HepG2 (cell line): ENCODE measurements at regions not wholly inside any gene's neighbourhood (a gene's known extent, or its start where the extent isn't known, plus 50 kb on each side); places are given as distances from the start of the nearest gene placed in this dataset.

ENCODE experiments used
- FOXJ3 ChIP-seq: sonication (generic); formaldehyde crosslinking; IDR thresholded peaks from 2 replicates; pipeline ENCODE4 v1.4.0; 2020; ENCODE audit warnings: missing genetic modification reagents, mild to moderate bottlenecking, borderline replicate concordance
- NPAS2 ChIP-seq: sonication (generic); formaldehyde crosslinking; IDR thresholded peaks from 2 replicates; pipeline ENCODE4 v1.8.0; 2022; ENCODE audit warnings: mild to moderate bottlenecking, missing genetic modification reagents, borderline replicate concordance
- REPIN1 ChIP-seq: sonication (generic); formaldehyde crosslinking; IDR thresholded peaks from 2 replicates; pipeline ENCODE4 v1.8.0; 2022; ENCODE audit warnings: missing genetic modification reagents, low read depth, mild to moderate bottlenecking, borderline replicate concordance
- TGIF2 ChIP-seq: IDR thresholded peaks from 2 replicates; pipeline ENCODE4 v1.6.1; 2016; ENCODE audit warnings: control low read depth, missing compliant biosample characterization
- ZNF10 ChIP-seq: sonication (generic); formaldehyde crosslinking; IDR thresholded peaks from 2 replicates; pipeline ENCODE4 v1.4.0; 2020; ENCODE audit warnings: mild to moderate bottlenecking, low read depth, missing genetic modification reagents, borderline replicate concordance
- TF ChIP-seq, protein P1 (sequence below): IDR thresholded peaks from 2 replicates; pipeline ENCODE4 v1.6.1; 2016; ENCODE audit warnings: missing biosample characterization, missing genetic modification reagents, low read depth
- TF ChIP-seq, protein P2 (sequence below): sonication (generic); formaldehyde crosslinking; IDR thresholded peaks from 2 replicates; pipeline ENCODE4; 2020; ENCODE audit warnings: missing genetic modification reagents, mild to moderate bottlenecking, borderline replicate concordance

DNA sequence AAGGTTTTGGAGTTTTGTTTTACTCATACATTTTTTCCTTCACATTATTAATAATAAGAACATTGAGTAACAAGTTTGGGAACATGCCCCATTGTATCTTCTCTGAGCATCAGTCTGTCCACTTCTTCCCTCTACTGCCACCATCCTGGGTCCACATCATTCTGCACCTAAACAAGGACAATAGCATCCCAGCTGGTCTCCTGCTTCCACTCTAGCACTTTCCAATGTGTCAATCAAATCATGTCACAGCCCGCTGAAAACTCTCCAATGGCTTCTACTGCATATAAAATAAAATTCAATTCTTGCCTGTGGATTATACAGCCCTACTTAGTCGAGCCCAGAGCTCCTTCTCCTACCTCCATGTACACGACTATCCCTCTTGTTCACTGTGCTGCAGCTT, 66.8 kb upstream of the RBPJ start:
- TF ChIP-seq TGIF2 = no peak
- TF ChIP-seq, protein P1, sequence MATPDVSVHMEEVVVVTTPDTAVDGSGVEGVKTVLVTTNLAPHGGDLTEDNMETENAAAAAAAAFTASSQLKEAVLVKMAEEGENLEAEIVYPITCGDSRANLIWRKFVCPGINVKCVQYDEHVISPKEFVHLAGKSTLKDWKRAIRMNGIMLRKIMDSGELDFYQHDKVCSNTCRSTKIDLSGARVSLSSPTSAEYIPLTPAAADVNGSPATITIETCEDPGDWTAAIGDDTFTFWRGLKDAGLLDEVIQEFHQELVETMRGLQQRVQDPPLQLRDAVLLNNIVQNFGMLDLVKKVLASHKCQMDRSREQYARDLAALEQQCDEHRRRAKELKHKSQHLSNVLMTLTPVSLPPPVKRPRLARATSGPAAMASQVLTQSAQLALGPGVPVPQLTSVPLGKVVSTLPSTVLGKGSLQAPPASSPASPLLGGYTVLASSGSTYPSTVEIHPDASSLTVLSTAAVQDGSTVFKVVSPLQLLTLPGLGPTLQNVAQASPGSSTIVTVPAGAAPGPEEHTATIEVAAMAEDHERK (CRISPR knock-in tag) = no peak
- no peak for TF ChIP-seq NPAS2
- TF ChIP-seq, protein P2, sequence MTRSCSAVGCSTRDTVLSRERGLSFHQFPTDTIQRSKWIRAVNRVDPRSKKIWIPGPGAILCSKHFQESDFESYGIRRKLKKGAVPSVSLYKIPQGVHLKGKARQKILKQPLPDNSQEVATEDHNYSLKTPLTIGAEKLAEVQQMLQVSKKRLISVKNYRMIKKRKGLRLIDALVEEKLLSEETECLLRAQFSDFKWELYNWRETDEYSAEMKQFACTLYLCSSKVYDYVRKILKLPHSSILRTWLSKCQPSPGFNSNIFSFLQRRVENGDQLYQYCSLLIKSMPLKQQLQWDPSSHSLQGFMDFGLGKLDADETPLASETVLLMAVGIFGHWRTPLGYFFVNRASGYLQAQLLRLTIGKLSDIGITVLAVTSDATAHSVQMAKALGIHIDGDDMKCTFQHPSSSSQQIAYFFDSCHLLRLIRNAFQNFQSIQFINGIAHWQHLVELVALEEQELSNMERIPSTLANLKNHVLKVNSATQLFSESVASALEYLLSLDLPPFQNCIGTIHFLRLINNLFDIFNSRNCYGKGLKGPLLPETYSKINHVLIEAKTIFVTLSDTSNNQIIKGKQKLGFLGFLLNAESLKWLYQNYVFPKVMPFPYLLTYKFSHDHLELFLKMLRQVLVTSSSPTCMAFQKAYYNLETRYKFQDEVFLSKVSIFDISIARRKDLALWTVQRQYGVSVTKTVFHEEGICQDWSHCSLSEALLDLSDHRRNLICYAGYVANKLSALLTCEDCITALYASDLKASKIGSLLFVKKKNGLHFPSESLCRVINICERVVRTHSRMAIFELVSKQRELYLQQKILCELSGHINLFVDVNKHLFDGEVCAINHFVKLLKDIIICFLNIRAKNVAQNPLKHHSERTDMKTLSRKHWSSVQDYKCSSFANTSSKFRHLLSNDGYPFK (CRISPR knock-in tag) = no peak
- no peak for TF ChIP-seq FOXJ3 (CRISPR knock-in tag)
- TF ChIP-seq ZNF10 (CRISPR knock-in tag) = no peak
- no peak for TF ChIP-seq REPIN1 (CRISPR knock-in tag)
